ENCODE measurements at regions not wholly inside any gene's neighbourhood (a gene's known extent, or its start where the extent isn't known, plus 50 kb on each side); places are given as distances from the start of the nearest gene placed in this dataset.
"Not testable (repeated sequence)": the region's sequence is repeated elsewhere in the genome, so short reads cannot be mapped to it uniquely, and the experiment has no call there.

DNA sequence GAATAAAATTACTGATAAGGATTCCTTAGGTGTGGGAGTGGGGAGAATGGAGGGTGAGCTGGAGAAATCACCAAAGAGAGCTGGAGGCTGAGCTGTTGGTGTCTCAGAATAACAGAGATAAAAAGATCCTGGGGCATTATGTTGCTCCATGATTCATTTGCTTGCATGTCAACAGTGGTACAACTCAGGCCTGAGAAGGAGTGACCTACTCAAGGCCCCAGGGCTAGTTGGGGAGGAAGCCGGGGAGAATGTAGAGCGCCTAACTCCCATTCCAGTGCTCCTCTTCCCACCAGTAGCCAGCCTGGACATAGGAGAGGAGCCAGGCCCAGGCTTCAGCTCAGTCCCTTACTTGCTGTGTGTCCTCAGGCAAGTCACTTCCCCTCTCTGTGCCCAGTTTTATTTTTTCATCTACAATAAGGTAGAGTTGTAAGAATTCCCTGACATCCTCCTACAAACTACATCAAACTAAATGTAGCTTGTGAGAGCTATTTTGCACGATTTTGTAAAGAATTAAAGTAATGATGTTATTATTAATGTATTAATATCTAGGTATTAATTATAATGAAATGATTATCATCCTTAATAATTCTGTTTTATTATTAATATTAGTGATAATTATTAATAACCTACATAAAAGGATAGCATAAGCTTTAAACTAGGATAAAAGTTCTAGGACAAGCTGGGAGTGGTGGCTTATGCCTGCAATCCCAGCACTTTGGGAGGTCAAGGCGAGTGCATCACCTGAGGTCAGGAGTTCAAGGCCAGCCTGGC lies 250.9 kb upstream of the SULF2 start:
- Histone ChIP-seq H3K4me1 (ENCODE audit: control insufficient read depth, insufficient read depth, low read length) (no peaks in the 10 kb centered on the region), H3K9me3 (ENCODE audit: control insufficient read depth, low read length) (peaks cover 3% of the 10 kb centered on the region), H3K27ac (ENCODE audit: low read depth, low read length) (no peak overlapping the region), H3K4me3 (ENCODE audit: low read length) (no peak overlapping the region), H3K9ac (ENCODE audit: extremely low read depth, low read length, poor library complexity, severe bottlenecking) (no peak overlapping the region), H3K36me3 (ENCODE audit: control insufficient read depth, insufficient read depth, low read length) (no peaks in the 10 kb centered on the region), H3K27me3 (ENCODE audit: control insufficient read depth, insufficient read depth, low read length, poor library complexity, severe bottlenecking) (no peaks in the 10 kb centered on the region)
- peaks cover 3% of the 10 kb centered on the region for H3K36me3 Mint-ChIP-seq (ENCODE audit: low read depth)
- no peaks in the 10 kb centered on the region for H3K27me3 Mint-ChIP-seq (ENCODE audit: insufficient read depth)
- H3K9me3 Mint-ChIP-seq, result peaks cover 11% of the 10 kb centered on the region
- no peak overlapping the region for H3K27ac Mint-ChIP-seq
- H3K4me3 Mint-ChIP-seq, result no peak overlapping the region
- H3K4me1 Mint-ChIP-seq, result no peaks in the 10 kb centered on the region
- peak; percentile 2 for DNase-seq
- TF ChIP-seq, protein P1, sequence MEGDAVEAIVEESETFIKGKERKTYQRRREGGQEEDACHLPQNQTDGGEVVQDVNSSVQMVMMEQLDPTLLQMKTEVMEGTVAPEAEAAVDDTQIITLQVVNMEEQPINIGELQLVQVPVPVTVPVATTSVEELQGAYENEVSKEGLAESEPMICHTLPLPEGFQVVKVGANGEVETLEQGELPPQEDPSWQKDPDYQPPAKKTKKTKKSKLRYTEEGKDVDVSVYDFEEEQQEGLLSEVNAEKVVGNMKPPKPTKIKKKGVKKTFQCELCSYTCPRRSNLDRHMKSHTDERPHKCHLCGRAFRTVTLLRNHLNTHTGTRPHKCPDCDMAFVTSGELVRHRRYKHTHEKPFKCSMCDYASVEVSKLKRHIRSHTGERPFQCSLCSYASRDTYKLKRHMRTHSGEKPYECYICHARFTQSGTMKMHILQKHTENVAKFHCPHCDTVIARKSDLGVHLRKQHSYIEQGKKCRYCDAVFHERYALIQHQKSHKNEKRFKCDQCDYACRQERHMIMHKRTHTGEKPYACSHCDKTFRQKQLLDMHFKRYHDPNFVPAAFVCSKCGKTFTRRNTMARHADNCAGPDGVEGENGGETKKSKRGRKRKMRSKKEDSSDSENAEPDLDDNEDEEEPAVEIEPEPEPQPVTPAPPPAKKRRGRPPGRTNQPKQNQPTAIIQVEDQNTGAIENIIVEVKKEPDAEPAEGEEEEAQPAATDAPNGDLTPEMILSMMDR (conservative IDR thresholded peaks at IDR 0.05), result no peak
- 88 to 98% methylated on average over 1 to 3 of the region's 4 CpGs for WGBS, 2 experiments (ENCODE audit: insufficient coverage in 1 of 2, insufficient read length in 1 of 2)

DNA sequence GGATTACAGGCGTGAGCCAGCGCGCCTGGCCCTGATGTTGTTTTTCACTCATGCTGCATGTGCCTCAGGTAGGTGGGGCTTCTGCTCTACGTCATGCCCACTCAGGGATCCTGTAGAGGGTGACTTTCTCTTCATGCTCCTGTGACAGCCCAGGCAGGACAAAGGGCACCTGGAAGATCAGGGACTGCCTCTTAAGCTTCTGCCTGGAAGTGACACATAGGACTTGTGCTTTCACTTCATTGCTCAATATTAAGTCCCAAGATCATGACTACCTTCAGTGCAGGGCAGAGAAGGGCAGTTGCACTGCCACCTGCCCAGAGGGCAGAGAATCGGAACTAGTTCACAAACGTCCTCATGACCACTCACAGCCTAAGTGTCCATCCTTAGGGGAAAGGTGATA lies 249.5 kb upstream of the SULF2 start:
- TF ChIP-seq, protein P1 (conservative IDR thresholded peaks at IDR 0.05), result no peak
- DNase-seq, result no peak
- Histone ChIP-seq H3K36me3 (ENCODE audit: control insufficient read depth, insufficient read depth, low read length) (no peaks in the 10 kb centered on the region), H3K4me3 (ENCODE audit: low read length) (no peak overlapping the region), H3K9me3 (ENCODE audit: control insufficient read depth, low read length) (peaks cover 3% of the 10 kb centered on the region), H3K9ac (ENCODE audit: extremely low read depth, low read length, poor library complexity, severe bottlenecking) (no peak overlapping the region), H3K4me1 (ENCODE audit: control insufficient read depth, insufficient read depth, low read length) (no peaks in the 10 kb centered on the region), H3K27ac (ENCODE audit: low read depth, low read length) (no peak overlapping the region), H3K27me3 (ENCODE audit: control insufficient read depth, insufficient read depth, low read length, poor library complexity, severe bottlenecking) (no peaks in the 10 kb centered on the region)
- no peak overlapping the region for H3K4me3 Mint-ChIP-seq
- H3K27ac Mint-ChIP-seq, result no peak overlapping the region
- H3K27me3 Mint-ChIP-seq (ENCODE audit: insufficient read depth), result no peaks in the 10 kb centered on the region
- peaks cover 3% of the 10 kb centered on the region for H3K36me3 Mint-ChIP-seq (ENCODE audit: low read depth)
- no peaks in the 10 kb centered on the region for H3K4me1 Mint-ChIP-seq
- 93 to 97% methylated on average over 4 to 6 of the region's 6 CpGs for WGBS, 2 experiments (ENCODE audit: insufficient coverage in 1 of 2, insufficient read length in 1 of 2)
- peaks cover 11% of the 10 kb centered on the region for H3K9me3 Mint-ChIP-seq

DNA sequence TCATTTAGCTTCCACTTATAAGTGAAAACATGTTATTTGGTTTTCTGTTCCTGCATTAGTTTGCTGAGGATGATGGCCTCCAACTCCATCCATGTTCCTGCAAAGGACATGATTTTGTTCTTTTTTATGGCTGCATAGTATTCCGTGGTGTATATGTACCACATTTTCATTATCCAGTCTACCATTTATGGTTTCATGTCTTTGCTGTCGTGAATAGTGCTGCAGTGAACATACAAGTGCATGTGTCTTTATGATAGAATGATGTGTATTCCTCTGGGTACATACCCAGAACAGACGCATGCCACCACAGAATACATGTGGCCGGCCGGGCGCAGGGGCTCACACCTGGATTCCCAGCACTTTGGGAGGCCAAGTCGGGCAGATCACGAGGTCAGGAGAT lies 247.7 kb upstream of the SULF2 start:
- H3K36me3 ChIP-seq (ENCODE audit: control insufficient read depth, insufficient read depth, low read length); H3K27ac Mint-ChIP-seq; H3K9ac ChIP-seq (ENCODE audit: extremely low read depth, low read length, poor library complexity, severe bottlenecking); DNase-seq; H3K4me1 Mint-ChIP-seq; H3K4me3 ChIP-seq (ENCODE audit: low read length); H3K36me3 Mint-ChIP-seq (ENCODE audit: low read depth); H3K27ac ChIP-seq (ENCODE audit: low read depth, low read length); H3K9me3 ChIP-seq (ENCODE audit: control insufficient read depth, low read length); H3K27me3 ChIP-seq (ENCODE audit: control insufficient read depth, insufficient read depth, low read length, poor library complexity, severe bottlenecking); H3K4me3 Mint-ChIP-seq; H3K27me3 Mint-ChIP-seq (ENCODE audit: insufficient read depth); H3K4me1 ChIP-seq (ENCODE audit: control insufficient read depth, insufficient read depth, low read length): not testable (repeated sequence)
- 92 to 96% methylated on average over 6 to 8 of the region's 8 CpGs for WGBS, 2 experiments (ENCODE audit: insufficient coverage in 1 of 2, insufficient read length in 1 of 2)
- H3K9me3 Mint-ChIP-seq, result peaks cover 11% of the 10 kb centered on the region
